ENCODE measurements at regions not wholly inside any gene's neighbourhood (a gene's known extent, or its start where the extent isn't known, plus 50 kb on each side); places are given as distances from the start of the nearest gene placed in this dataset.

GRCh38 chr22:49540913-49541692 lies 286.6 kb downstream of the BRD1 start:
- DNase-seq = no peak

GRCh38 chr22:49540084-49540912 lies 287.4 kb downstream of the BRD1 start:
- DNase-seq = no peak

DNA sequence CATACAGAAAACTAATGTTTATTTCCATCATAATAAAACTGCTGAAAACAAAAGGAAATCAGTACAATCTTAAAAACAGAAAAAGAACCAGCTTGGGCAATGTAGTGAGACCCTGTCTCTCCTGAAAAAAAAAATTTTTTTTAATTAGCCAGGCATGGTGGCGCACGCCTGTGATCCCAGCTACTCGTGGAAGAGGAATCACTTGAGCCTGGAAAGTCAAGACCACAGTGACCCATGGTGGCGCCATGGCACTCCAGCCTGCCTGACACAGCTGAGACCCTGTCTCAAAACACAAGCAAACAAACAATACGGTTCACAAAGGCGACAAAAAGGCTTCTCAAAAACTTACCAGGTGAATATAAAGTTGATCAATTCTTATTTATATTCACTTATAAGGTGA lies 289.7 kb downstream of the BRD1 start:
- no peak for DNase-seq

- no peak for DNase-seq
Observed at GRCh38 chr22:49536571-49537131, 291.0 kb downstream of the BRD1 start.

DNA sequence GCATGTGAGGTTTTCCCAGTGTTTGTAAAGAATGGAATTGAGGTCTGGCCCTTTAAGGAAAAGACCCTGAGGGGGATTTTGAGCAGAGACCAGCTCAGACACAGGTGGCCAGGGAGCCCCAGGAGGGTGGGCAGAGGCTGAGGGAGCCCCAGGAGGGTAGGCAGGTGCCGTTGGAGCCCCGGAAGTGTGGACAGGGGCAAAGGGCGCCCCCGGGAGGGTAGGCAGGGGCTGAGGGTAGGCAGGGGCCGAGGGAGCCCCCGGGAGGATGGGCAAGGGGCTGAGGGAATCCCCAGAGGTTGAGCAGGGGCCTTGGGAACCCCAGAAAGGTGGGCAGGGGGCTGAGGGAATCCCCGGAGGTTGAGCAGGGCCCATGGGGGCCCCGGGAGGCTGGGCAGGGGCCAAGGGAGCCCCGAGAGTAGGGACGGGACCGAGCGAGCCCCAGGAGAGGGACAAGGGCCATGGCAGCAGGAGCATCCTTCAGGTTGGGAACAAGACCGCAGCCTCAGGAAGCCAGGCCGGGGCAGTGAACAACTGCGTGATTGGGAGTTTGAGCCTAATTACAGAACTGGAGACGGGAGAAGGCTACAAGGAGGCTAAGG lies 292.0 kb downstream of the BRD1 start:
- no peak for DNase-seq

GRCh38 chr22:49535126-49535525 lies 292.5 kb downstream of the BRD1 start:
- no peak for DNase-seq

DNA sequence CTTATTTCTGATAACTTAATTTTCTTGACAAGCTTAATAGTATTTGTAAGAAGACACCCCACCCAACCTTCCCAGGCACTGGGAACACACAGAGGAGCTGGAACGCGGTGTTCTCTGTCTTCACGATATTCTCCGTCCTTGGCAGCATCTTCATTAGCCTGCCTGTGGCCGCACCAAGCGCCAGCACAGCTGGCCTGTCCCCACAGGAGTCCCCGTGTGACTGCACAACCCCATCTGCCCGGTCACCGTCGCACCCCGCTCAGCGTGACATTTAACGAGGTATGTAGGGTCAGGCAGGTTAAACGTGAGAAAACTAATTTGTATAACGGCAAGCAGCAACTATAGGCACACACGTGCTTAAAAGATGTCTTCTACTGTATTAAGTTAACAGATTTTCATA lies 293.3 kb downstream of the BRD1 start:
- DNase-seq = no peak

DNA sequence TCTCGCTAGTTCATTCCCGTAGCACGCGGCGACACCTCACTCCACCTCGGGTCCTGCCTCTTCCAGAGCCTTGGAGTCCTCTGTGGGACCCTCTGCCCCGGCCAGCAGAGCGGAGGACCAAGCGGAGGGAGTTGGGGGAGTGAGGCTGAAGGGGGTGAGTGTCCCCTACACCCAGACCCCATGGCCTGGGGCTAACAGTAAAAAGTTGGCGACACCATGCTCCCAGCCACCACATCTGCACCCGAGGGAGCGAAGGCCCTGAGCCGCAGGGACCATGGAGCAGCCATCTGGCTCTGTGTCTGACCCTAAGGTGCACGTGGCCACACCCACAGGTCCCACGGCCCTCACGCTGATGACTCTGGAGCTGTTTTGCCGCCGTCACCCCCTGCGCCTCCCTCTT lies 293.8 kb downstream of the BRD1 start:
- DNase-seq = no peak

- DNase-seq = no peak
Observed at GRCh38 chr22:49532869-49533802, 294.5 kb downstream of the BRD1 start.

- no peak for DNase-seq
Observed at GRCh38 chr22:49531368-49531791, 296.3 kb downstream of the BRD1 start.

GRCh38 chr22:49530671-49531367 lies 296.9 kb downstream of the BRD1 start:
- no peak for DNase-seq

- no peak for DNase-seq
Observed at GRCh38 chr22:49528420-49528720, 299.3 kb downstream of the BRD1 start.

DNA sequence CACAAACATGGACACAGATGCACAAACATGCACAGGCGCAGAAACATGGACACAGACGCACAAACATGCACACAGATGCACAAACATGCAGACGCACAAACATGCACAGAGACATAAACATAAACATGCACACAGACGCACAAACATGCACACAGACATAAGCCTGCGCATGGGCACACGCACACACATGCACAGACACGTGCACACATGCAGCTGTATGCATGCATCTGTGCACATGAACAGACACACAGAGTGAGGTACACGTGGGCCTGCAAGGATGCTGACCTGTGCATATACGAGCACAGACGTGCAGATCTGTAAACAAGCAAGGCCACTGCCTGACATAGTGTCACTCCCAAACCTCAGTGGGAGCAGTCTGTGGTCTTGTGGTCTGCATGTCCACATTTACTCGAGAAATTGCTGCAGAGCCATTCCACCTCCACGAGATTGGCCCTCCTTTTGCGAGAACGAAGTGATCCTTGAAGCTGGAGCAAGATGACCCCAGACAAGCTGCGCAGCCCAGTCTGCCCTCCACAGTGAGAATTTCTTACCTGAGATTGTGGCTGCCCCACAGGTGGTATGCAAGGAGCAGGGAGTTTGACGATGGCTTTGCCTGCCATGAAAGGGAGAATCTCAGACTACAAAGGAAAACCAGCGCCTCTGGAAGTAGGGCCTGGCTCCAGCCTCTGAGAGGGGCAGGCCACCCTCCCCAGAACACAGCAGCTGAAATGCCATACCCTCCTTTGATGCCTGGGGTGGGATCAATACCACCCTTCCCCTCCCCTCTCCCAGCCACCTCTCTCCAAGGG lies 299.9 kb downstream of the BRD1 start:
- DNase-seq = no peak

DNA sequence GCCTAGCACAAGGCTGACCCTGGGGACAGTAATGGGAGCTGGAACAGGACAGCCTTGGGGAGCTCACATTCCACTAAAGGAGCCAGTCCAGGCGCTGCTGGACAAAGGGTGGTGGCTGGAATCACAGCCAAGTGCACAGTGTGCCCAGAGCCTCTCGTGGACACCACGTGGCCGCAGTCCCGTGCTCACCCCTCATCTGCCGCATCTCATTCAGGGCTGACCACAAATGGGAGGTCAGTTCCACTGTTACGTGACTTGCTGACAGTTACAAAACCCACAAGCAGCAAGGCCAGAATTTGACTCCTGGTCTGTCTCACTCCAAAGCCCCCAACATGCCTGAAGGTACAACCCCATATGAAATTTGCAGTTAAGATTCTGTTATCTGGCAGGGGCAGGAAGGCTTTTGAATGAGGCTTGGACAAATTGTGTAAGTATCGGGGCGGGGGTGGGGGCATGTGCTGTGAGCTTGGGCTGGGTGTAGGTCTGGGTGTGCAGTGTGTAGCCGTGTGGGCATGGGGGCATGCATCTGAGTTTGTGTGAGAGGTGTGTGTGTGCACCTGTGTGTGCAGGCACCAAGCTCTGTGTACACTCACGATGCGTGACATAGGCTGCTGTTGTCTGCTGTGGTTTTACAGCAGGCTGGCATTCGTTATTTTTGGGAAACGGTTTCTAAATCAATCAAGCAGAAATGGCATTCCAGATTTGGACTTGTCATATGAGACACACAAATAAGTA lies 301.7 kb downstream of the BRD1 start:
- DNase-seq = no peak

DNA sequence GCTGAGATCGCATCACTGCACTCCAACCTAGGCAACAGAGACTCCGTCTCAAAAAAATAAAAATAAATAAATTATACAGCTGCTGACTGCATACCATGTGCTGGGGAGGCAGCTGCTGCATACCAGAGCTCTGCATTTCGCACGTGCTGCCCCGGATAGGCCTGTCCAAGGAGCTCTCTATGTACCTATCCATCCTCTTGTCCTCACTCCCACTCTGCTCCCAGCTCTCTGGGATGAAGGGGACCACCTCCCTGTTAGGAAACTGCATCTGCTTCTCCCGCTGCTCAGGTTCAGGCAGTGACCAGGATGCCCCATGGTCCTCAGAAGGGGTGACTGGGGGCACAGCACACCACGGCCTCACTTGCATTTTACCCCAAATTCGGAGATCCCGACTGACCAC lies 302.3 kb downstream of the BRD1 start:
- DNase-seq = no peak

GRCh38 chr22:49524362-49524761 lies 303.3 kb downstream of the BRD1 start:
- DNase-seq = no peak

- DNase-seq = no peak
Observed at GRCh38 chr22:49523374-49524008, 304.2 kb downstream of the BRD1 start.

GRCh38 chr22:49522582-49523373 lies 304.9 kb downstream of the BRD1 start:
- no peak for DNase-seq

DNA sequence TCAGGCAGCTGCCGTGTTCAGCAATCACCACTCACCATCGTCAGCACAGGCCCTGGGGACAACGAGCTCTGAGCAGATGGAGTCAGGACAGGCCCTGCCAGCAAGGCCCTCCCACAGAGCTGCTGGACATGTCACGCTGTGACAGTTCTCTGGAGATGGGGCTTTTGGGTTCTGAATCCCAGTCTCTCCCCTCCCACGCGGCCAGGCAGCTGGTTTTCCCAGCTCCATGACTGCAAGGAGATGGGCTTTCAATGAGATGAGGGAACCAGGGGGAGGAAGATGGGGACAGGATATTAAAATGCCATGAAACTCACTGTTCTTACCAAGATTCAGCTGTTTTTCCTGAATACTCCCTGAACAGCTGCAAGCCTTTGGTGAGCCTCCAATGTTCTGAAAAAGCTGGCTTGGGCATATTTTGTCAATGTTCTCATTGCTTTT lies 305.9 kb downstream of the BRD1 start:
- DNase-seq = no peak

Data from EL (cell line).